Activated naive CD8-positive, alpha-beta T cell treated with anti-CD3 and anti-CD28 coated beads, Interleukin-2, amount 10 ng/mL, durations not matched to agents 7 days and 5 days (primary cell): ENCODE measurements at regions not wholly inside any gene's neighbourhood (a gene's known extent, or its start where the extent isn't known, plus 50 kb on each side); places are given as distances from the start of the nearest gene placed in this dataset.
"Not testable (repeated sequence)": the region's sequence is repeated elsewhere in the genome, so short reads cannot be mapped to it uniquely, and the experiment has no call there.

Experiments
- ATAC-seq: fragments of 150-1000 bp; cut with Tn5 transposase; one replicate; pipeline ENCODE4 v1.10.0; 2021; ENCODE audit warnings: low read depth, moderate library complexity
- POLR2A ChIA-PET: fragments of 350-600 bp; sonication (Branson Sonifier 250); formaldehyde crosslinking; loops from one replicate; lab custom pipeline; 2021; ENCODE audit warnings: antibody characterized with exemption; lab: Charles Lee
- DNase-seq: peaks from one replicate; pipeline ENCODE4 v3.0.0; 2021
- H3K27ac Mint-ChIP-seq: one replicate; pipeline ENCODE4 v1.8.0; 2022; ENCODE audit warnings: mild to moderate bottlenecking, mixed read lengths
- H3K27me3 Mint-ChIP-seq: one replicate; pipeline ENCODE4 v1.8.0; 2022; ENCODE audit warnings: mild to moderate bottlenecking, moderate library complexity, mixed read lengths
- H3K36me3 Mint-ChIP-seq: one replicate; pipeline ENCODE4 v1.8.0; 2021; ENCODE audit warnings: mild to moderate bottlenecking, mixed read lengths
- H3K4me1 Mint-ChIP-seq: one replicate; pipeline ENCODE4 v1.8.0; 2021; ENCODE audit warnings: mixed read lengths
- H3K4me3 Mint-ChIP-seq: one replicate; pipeline ENCODE4 v1.8.0; 2022; ENCODE audit warnings: mild to moderate bottlenecking, moderate library complexity, mixed read lengths
- H3K9me3 Mint-ChIP-seq: one replicate; pipeline ENCODE4 v1.8.0; 2021; ENCODE audit warnings: mixed read lengths

- no peaks in the 10 kb centered on the region for H3K36me3 Mint-ChIP-seq
- H3K4me1 Mint-ChIP-seq = no peaks in the 10 kb centered on the region
- H3K9me3 Mint-ChIP-seq = peaks cover 4% of the 10 kb centered on the region
- H3K27me3 Mint-ChIP-seq = peaks cover 18% of the 10 kb centered on the region
- H3K27ac Mint-ChIP-seq = no peak overlapping the region
- ATAC-seq (no peak), DNase-seq (no peak)
- POLR2A ChIA-PET = no interaction called here
- no peak overlapping the region for H3K4me3 Mint-ChIP-seq
These were observed 268.8 kb upstream of the DIO3 start for GRCh38 chr14:101292448-101292847.

- DNase-seq (no peak), ATAC-seq (no peak)
- H3K4me1 Mint-ChIP-seq = no peaks in the 10 kb centered on the region
- H3K27me3 Mint-ChIP-seq = peaks cover 18% of the 10 kb centered on the region
- no peak overlapping the region for H3K27ac Mint-ChIP-seq
- H3K36me3 Mint-ChIP-seq = no peaks in the 10 kb centered on the region
- POLR2A ChIA-PET = no interaction called here
- H3K4me3 Mint-ChIP-seq = no peak overlapping the region
- peaks cover 4% of the 10 kb centered on the region for H3K9me3 Mint-ChIP-seq
These were observed 267.7 kb upstream of the DIO3 start for GRCh38 chr14:101293605-101294004.

- POLR2A ChIA-PET = no interaction called here
- Mint-ChIP-seq H3K27ac (no peak overlapping the region), H3K27me3 (peaks cover 21% of the 10 kb centered on the region), H3K9me3 (peaks cover 4% of the 10 kb centered on the region), H3K4me1 (no peaks in the 10 kb centered on the region), H3K36me3 (no peaks in the 10 kb centered on the region), H3K4me3 (no peak overlapping the region)
- DNase-seq (no peak), ATAC-seq (no peak)
These were observed 267.2 kb upstream of the DIO3 start for GRCh38 chr14:101294136-101294535.

DNA sequence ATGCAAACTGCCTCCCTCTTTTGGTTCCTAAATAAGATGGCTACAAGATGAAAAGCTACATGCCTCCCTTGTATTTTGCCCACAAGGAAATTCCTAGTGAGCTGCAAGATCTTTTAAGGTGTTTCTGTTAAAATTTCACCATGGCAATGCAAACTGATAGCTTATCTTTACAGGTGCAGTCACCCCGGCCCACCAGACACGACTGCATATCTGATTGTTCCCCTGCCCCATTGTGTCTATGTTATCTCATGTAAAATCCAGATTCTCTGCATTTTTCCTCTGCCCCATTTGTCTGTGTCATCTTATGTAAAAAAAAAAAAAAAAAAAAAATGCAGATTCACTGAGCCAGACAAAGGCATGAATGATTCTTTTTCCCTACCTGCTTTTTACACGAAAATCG lies 261.5 kb upstream of the DIO3 start:
- H3K4me3 Mint-ChIP-seq, ATAC-seq, H3K9me3 Mint-ChIP-seq, H3K36me3 Mint-ChIP-seq, H3K4me1 Mint-ChIP-seq, DNase-seq, POLR2A ChIA-PET, H3K27ac Mint-ChIP-seq: not testable (repeated sequence)
- peaks cover 26% of the 10 kb centered on the region for H3K27me3 Mint-ChIP-seq

- ATAC-seq = no peak
- POLR2A ChIA-PET = no interaction called here
These were observed 260.3 kb upstream of the DIO3 start for GRCh38 chr14:101301011-101301410.

GRCh38 chr14:101307162-101307561 lies 254.1 kb upstream of the DIO3 start:
- ATAC-seq, H3K36me3 Mint-ChIP-seq, POLR2A ChIA-PET, H3K4me3 Mint-ChIP-seq, H3K4me1 Mint-ChIP-seq, H3K9me3 Mint-ChIP-seq, H3K27ac Mint-ChIP-seq, DNase-seq: not testable (repeated sequence)
- peaks cover 20% of the 10 kb centered on the region for H3K27me3 Mint-ChIP-seq

More at GRCh38 chr14:101301011-101301410, 260.3 kb upstream of the DIO3 start:
- Mint-ChIP-seq H3K36me3 (no peaks in the 10 kb centered on the region), H3K4me3 (no peak overlapping the region), H3K27me3 (peaks cover 26% of the 10 kb centered on the region), H3K4me1 (no peaks in the 10 kb centered on the region), H3K9me3 (peaks cover 4% of the 10 kb centered on the region), H3K27ac (no peak overlapping the region)
- no peak for DNase-seq

- POLR2A ChIA-PET, H3K4me3 Mint-ChIP-seq, H3K9me3 Mint-ChIP-seq, DNase-seq, ATAC-seq, H3K36me3 Mint-ChIP-seq, H3K4me1 Mint-ChIP-seq, H3K27ac Mint-ChIP-seq, H3K27me3 Mint-ChIP-seq: not testable (repeated sequence)
These were observed 250.1 kb upstream of the DIO3 start for GRCh38 chr14:101311186-101311585.

- Mint-ChIP-seq H3K4me3 (no peak overlapping the region), H3K36me3 (peaks cover 2% of the 10 kb centered on the region), H3K9me3 (peaks cover 11% of the 10 kb centered on the region), H3K27ac (no peak overlapping the region), H3K27me3 (peaks cover 5% of the 10 kb centered on the region), H3K4me1 (no peaks in the 10 kb centered on the region)
- no peak for ATAC-seq
- DNase-seq = no peak
- POLR2A ChIA-PET = no interaction called here
These were observed 248.0 kb upstream of the DIO3 start for GRCh38 chr14:101313268-101313667.

- H3K36me3 Mint-ChIP-seq = peaks cover 2% of the 10 kb centered on the region
- H3K27ac Mint-ChIP-seq = no peak overlapping the region
- peaks cover 10% of the 10 kb centered on the region for H3K27me3 Mint-ChIP-seq
- peaks cover 11% of the 10 kb centered on the region for H3K9me3 Mint-ChIP-seq
- no peak overlapping the region for H3K4me3 Mint-ChIP-seq
- ATAC-seq (no peak), DNase-seq (no peak)
- H3K4me1 Mint-ChIP-seq = no peaks in the 10 kb centered on the region
- POLR2A ChIA-PET = no interaction called here
These were observed 245.4 kb upstream of the DIO3 start for GRCh38 chr14:101315802-101316296.

GRCh38 chr14:101318271-101318670 lies 243.0 kb upstream of the DIO3 start:
- no peaks in the 10 kb centered on the region for H3K4me1 Mint-ChIP-seq
- H3K27ac Mint-ChIP-seq = no peak overlapping the region
- peaks cover 13% of the 10 kb centered on the region for H3K9me3 Mint-ChIP-seq
- peaks cover 2% of the 10 kb centered on the region for H3K36me3 Mint-ChIP-seq
- no peak overlapping the region for H3K4me3 Mint-ChIP-seq
- POLR2A ChIA-PET = no interaction called here
- no peak for ATAC-seq
- peaks cover 8% of the 10 kb centered on the region for H3K27me3 Mint-ChIP-seq
- DNase-seq = no peak

DNA sequence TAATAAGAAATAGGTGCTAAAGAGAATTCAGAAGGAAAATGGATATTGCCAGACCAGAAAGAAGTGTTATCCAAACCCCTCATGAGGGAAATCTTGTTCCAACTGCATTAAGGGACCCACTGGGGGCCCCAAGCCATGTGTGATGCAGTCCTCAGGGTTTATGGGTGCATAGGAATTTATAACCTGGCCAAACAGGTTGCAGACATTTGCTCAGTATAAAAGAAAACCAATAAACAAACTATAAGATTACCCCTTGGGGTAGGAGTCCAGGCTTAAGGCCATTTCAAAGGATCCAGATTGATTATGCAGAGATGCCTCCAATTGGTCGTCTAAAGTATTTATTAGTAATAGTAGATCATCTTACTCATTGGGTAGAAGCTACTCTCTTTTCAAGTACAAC lies 240.9 kb upstream of the DIO3 start:
- no peak for DNase-seq
- POLR2A ChIA-PET = no interaction called here
- Mint-ChIP-seq H3K27ac (no peak overlapping the region), H3K27me3 (peaks cover 11% of the 10 kb centered on the region), H3K4me3 (no peak overlapping the region), H3K4me1 (no peaks in the 10 kb centered on the region), H3K9me3 (peaks cover 19% of the 10 kb centered on the region), H3K36me3 (peaks cover 2% of the 10 kb centered on the region)
- no peak for ATAC-seq

DNA sequence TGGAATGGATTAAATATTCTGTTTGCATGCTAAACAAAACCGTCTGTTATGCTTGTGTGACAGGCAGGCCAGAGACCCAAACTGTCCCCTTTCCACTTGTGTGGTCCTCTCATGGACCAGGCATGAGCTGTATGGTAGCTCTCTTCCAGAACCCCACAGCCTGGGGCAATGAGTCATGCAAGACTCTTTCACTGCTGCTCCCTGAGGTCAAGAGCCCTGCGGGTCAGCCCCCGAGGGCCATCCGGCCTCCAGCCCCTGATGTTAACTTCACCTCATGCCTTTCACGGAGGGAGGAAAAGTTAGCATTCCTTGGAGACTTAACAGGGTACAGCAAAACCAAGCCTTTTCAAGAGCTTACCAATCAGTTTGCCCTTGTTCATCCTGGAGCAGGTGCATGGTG lies 239.1 kb upstream of the DIO3 start:
- H3K27ac Mint-ChIP-seq = no peak overlapping the region
- POLR2A ChIA-PET = no interaction called here
- ATAC-seq (no peak), DNase-seq (no peak)
- H3K36me3 Mint-ChIP-seq = no peaks in the 10 kb centered on the region
- peaks cover 11% of the 10 kb centered on the region for H3K9me3 Mint-ChIP-seq
- H3K4me3 Mint-ChIP-seq = no peak overlapping the region
- no peaks in the 10 kb centered on the region for H3K4me1 Mint-ChIP-seq
- H3K27me3 Mint-ChIP-seq = peaks cover 8% of the 10 kb centered on the region

- H3K36me3 Mint-ChIP-seq = no peaks in the 10 kb centered on the region
- no peak overlapping the region for H3K27ac Mint-ChIP-seq
- peaks cover 8% of the 10 kb centered on the region for H3K27me3 Mint-ChIP-seq
- POLR2A ChIA-PET = no interaction called here
- no peaks in the 10 kb centered on the region for H3K4me1 Mint-ChIP-seq
- ATAC-seq (no peak), DNase-seq (no peak)
- H3K9me3 Mint-ChIP-seq = peaks cover 11% of the 10 kb centered on the region
- no peak overlapping the region for H3K4me3 Mint-ChIP-seq
These were observed 238.2 kb upstream of the DIO3 start for GRCh38 chr14:101323111-101323510.

GRCh38 chr14:101323614-101324235 lies 237.6 kb upstream of the DIO3 start:
- ATAC-seq, H3K4me3 Mint-ChIP-seq, DNase-seq, POLR2A ChIA-PET, H3K27me3 Mint-ChIP-seq, H3K27ac Mint-ChIP-seq, H3K4me1 Mint-ChIP-seq, H3K36me3 Mint-ChIP-seq: not testable (repeated sequence)
- H3K9me3 Mint-ChIP-seq = peaks cover 11% of the 10 kb centered on the region
